GM12874 (cell line): ENCODE measurements at regions not wholly inside any gene's neighbourhood (a gene's known extent, or its start where the extent isn't known, plus 50 kb on each side); places are given as distances from the start of the nearest gene placed in this dataset.

Experiments
- TF ChIP-seq, protein P1 (sequence below): IDR thresholded peaks from 2 replicates; pipeline ENCODE4 v1.5.1; 2011; ENCODE audit warnings: low read depth, mild to moderate bottlenecking, control low read depth, low read length, moderate library complexity; ENCODE audit not compliant: insufficient read depth

DNA sequence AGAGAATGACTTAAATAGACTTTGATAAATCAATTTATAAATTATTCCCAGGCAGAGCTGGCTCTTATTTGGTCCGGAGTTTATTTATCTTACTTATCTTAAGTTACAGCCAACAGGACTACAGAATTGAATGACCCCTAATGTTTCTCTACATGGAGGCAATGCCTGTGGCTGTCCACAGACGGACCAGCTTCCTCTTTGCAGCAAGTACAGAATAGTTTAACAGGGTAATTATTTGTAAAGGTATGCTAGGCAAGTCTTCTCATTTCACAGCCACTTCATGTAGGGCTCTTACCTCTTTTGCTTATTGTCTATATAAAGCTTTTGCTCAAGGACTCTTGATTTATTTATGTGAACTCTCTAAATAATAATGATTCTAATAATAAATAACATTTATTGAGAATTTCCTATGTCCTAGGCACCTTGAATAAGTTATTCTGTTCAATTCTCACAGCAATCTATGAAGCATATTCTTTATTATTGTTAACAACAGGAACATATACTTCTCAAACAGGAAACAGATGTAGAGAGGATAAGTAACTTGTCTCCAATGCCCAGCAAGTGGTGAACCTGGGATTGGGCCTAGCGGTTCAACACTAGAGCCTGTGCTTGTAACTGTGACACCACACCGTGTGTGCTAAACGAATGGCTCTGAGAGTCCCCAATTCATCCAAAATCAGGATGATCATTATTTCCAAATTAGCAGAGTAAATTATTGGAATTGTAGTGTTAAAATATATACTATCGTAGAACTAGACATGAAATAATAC lies 58.8 kb upstream of the NXPH2 start:
- TF ChIP-seq, protein P1, sequence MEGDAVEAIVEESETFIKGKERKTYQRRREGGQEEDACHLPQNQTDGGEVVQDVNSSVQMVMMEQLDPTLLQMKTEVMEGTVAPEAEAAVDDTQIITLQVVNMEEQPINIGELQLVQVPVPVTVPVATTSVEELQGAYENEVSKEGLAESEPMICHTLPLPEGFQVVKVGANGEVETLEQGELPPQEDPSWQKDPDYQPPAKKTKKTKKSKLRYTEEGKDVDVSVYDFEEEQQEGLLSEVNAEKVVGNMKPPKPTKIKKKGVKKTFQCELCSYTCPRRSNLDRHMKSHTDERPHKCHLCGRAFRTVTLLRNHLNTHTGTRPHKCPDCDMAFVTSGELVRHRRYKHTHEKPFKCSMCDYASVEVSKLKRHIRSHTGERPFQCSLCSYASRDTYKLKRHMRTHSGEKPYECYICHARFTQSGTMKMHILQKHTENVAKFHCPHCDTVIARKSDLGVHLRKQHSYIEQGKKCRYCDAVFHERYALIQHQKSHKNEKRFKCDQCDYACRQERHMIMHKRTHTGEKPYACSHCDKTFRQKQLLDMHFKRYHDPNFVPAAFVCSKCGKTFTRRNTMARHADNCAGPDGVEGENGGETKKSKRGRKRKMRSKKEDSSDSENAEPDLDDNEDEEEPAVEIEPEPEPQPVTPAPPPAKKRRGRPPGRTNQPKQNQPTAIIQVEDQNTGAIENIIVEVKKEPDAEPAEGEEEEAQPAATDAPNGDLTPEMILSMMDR: no peak

DNA sequence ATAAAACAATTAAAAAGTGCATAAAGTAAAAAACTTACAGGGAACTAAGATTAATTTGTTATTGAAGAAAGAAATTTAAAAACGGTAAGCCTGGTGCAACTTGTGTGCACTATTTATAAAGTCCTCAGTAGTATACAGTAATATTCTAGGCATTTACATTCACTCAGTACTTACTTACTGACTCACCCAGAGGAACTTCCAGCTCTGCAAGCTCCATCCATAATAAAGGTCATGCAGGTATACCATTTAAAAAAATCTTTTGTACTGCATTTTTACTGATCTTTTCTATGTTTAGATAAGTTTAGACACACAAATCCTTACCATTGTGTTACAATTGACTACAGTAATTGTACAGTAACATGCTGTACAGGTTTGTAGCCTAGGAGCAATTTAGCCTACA lies 51.5 kb upstream of the NXPH2 start:
- TF ChIP-seq, protein P1: no peak

DNA sequence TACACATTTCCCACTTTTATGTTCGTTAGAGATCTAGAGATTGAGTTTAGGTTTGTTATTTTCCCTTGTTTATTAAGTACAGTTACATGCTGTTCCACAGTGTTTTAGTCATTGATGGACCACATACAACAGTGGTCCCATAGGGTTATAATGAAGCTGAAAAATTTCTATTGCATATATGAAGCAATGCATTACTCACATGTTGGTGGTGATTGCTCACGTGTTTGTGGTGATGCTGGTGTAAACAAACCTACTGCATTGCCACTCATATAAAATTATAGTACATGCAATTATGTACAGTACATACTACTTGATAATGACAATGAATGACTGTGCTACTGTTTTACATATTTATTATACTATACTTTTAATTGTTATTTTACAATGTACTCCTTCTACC lies 51.0 kb upstream of the NXPH2 start:
- TF ChIP-seq, protein P1: no peak

DNA sequence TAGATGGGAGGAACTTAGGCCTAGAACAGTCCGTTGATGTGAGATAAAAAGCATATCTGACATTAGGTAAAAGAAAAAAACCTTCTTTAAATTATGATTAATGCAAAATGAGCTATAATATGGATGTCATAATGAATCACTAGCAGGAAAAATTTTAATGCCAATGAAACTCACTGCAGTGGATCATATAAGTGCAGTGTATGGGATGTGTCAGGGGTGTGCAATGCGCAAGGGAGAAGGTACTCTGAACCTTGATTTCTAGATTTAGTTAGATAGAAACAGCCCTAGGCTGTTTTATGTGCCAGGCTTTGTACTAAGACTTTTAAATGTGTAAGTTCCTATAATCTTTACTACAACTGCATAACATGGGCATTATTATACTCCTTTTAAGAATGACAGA lies 50.4 kb upstream of the NXPH2 start:
- TF ChIP-seq, protein P1: no peak
